LNCAP (cell line): ENCODE measurements at regions not wholly inside any gene's neighbourhood (a gene's known extent, or its start where the extent isn't known, plus 50 kb on each side); places are given as distances from the start of the nearest gene placed in this dataset.

ENCODE experiments used
- CTCF ChIP-seq: fragments of 450-650 bp; IDR thresholded peaks from 2 replicates; pipeline ENCODE4 v1.5.1; 2017; ENCODE audit warnings: mild to moderate bottlenecking

GRCh38 chr1:238350471-238350870 is 459.7 kb upstream of the ZP4 start:
- TF ChIP-seq CTCF, result no peak

- no peak for TF ChIP-seq CTCF
Measured at GRCh38 chr1:238346340-238346739, 455.6 kb upstream of the ZP4 start.

- TF ChIP-seq CTCF, result no peak
Measured at GRCh38 chr1:238345837-238346236, 455.1 kb upstream of the ZP4 start.

GRCh38 chr1:238343852-238344251 is 453.1 kb upstream of the ZP4 start:
- no peak for TF ChIP-seq CTCF

GRCh38 chr1:238341395-238341794 is 450.7 kb upstream of the ZP4 start:
- no peak for TF ChIP-seq CTCF

- no peak for TF ChIP-seq CTCF
Measured at GRCh38 chr1:238340989-238341388, 450.3 kb upstream of the ZP4 start.

GRCh38 chr1:238336531-238336930 is 445.8 kb upstream of the ZP4 start:
- TF ChIP-seq CTCF, result no peak

- TF ChIP-seq CTCF, result no peak
Measured at GRCh38 chr1:238334170-238334569, 443.4 kb upstream of the ZP4 start.
